ENCODE measurements at regions not wholly inside any gene's neighbourhood (a gene's known extent, or its start where the extent isn't known, plus 50 kb on each side); places are given as distances from the start of the nearest gene placed in this dataset.

GRCh38 chr7:36002900-36003299 lies 150.2 kb upstream of the EEPD1 start:
- no peaks in the 10 kb centered on the region for H3K36me3 Mint-ChIP-seq
- H3K4me2 ChIP-seq = no peak overlapping the region
- H3K9me3 Mint-ChIP-seq = peaks cover 3% of the 10 kb centered on the region
- H3K4me3 Mint-ChIP-seq = no peak overlapping the region
- H3K27me3 ChIP-seq = no peaks in the 10 kb centered on the region
- DNase-seq (ENCODE audit: low spot score) = no peak
- H3K9ac ChIP-seq = no peak overlapping the region
- H2AFZ ChIP-seq (replicated peaks) = no peak overlapping the region
- no peaks in the 10 kb centered on the region for H3K4me1 Mint-ChIP-seq
- TF ChIP-seq, protein P1, sequence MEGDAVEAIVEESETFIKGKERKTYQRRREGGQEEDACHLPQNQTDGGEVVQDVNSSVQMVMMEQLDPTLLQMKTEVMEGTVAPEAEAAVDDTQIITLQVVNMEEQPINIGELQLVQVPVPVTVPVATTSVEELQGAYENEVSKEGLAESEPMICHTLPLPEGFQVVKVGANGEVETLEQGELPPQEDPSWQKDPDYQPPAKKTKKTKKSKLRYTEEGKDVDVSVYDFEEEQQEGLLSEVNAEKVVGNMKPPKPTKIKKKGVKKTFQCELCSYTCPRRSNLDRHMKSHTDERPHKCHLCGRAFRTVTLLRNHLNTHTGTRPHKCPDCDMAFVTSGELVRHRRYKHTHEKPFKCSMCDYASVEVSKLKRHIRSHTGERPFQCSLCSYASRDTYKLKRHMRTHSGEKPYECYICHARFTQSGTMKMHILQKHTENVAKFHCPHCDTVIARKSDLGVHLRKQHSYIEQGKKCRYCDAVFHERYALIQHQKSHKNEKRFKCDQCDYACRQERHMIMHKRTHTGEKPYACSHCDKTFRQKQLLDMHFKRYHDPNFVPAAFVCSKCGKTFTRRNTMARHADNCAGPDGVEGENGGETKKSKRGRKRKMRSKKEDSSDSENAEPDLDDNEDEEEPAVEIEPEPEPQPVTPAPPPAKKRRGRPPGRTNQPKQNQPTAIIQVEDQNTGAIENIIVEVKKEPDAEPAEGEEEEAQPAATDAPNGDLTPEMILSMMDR (IDR thresholded peaks at IDR 0.05) = no peak
- no peak for TF ChIP-seq EZH2phosphoT487 (IDR thresholded peaks at IDR 0.05)
- no peak for TF ChIP-seq EZH2 (IDR thresholded peaks at IDR 0.05)
- H3K36me3 ChIP-seq = no peaks in the 10 kb centered on the region
- H3K9me3 ChIP-seq (ENCODE audit: low read depth) = no peaks in the 10 kb centered on the region
- no peaks in the 10 kb centered on the region for H4K20me1 ChIP-seq (ENCODE audit: low read depth)
- H3K4me3 ChIP-seq = no peak overlapping the region
- peaks cover 3% of the 10 kb centered on the region for H3F3A ChIP-seq (ENCODE audit: low read depth)
- H3K79me2 ChIP-seq (ENCODE audit: low read depth) = no peaks in the 10 kb centered on the region
- peaks cover 5% of the 10 kb centered on the region for H3K4me1 ChIP-seq
- H3K27ac Mint-ChIP-seq = no peak overlapping the region
- no peak overlapping the region for H3K27ac ChIP-seq
- H3K27me3 Mint-ChIP-seq (ENCODE audit: insufficient read depth, low read depth) = no peaks in the 10 kb centered on the region

GRCh38 chr7:36003343-36003742 lies 149.7 kb upstream of the EEPD1 start:
- no peaks in the 10 kb centered on the region for H3K27me3 Mint-ChIP-seq (ENCODE audit: insufficient read depth, low read depth)
- Histone ChIP-seq H3K27ac (no peak overlapping the region), H3F3A (ENCODE audit: low read depth) (peaks cover 3% of the 10 kb centered on the region), H3K36me3 (no peaks in the 10 kb centered on the region), H3K4me1 (peaks cover 5% of the 10 kb centered on the region), H2AFZ (replicated peaks) (no peak overlapping the region), H3K9ac (no peak overlapping the region), H3K79me2 (ENCODE audit: low read depth) (no peaks in the 10 kb centered on the region), H3K27me3 (no peaks in the 10 kb centered on the region), H3K9me3 (ENCODE audit: low read depth) (no peaks in the 10 kb centered on the region), H3K4me3 (no peak overlapping the region), H4K20me1 (ENCODE audit: low read depth) (no peaks in the 10 kb centered on the region), H3K4me2 (no peak overlapping the region)
- H3K36me3 Mint-ChIP-seq = no peaks in the 10 kb centered on the region
- H3K27ac Mint-ChIP-seq = no peak overlapping the region
- H3K9me3 Mint-ChIP-seq = peaks cover 3% of the 10 kb centered on the region
- H3K4me3 Mint-ChIP-seq = no peak overlapping the region
- TF ChIP-seq EZH2 (IDR thresholded peaks at IDR 0.05) (no peak), EZH2phosphoT487 (IDR thresholded peaks at IDR 0.05) (no peak)
- TF ChIP-seq, protein P1 (IDR thresholded peaks at IDR 0.05) = no peak
- no peaks in the 10 kb centered on the region for H3K4me1 Mint-ChIP-seq
- DNase-seq (ENCODE audit: low spot score) = no peak

- Mint-ChIP-seq H3K9me3 (peaks cover 3% of the 10 kb centered on the region), H3K4me1 (no peaks in the 10 kb centered on the region), H3K27ac (no peak overlapping the region), H3K27me3 (ENCODE audit: insufficient read depth, low read depth) (no peaks in the 10 kb centered on the region), H3K4me3 (no peak overlapping the region), H3K36me3 (no peaks in the 10 kb centered on the region)
- Histone ChIP-seq H3K27me3 (no peaks in the 10 kb centered on the region), H3K79me2 (ENCODE audit: low read depth) (no peaks in the 10 kb centered on the region), H3K9ac (no peak overlapping the region), H3K4me3 (no peak overlapping the region), H3F3A (ENCODE audit: low read depth) (peaks cover 3% of the 10 kb centered on the region), H3K4me1 (peaks cover 5% of the 10 kb centered on the region), H2AFZ (replicated peaks) (no peak overlapping the region), H3K9me3 (ENCODE audit: low read depth) (no peaks in the 10 kb centered on the region), H4K20me1 (ENCODE audit: low read depth) (no peaks in the 10 kb centered on the region), H3K27ac (no peak overlapping the region), H3K36me3 (no peaks in the 10 kb centered on the region), H3K4me2 (no peak overlapping the region)
- TF ChIP-seq, protein P1 (IDR thresholded peaks at IDR 0.05) = no peak
- TF ChIP-seq EZH2 (IDR thresholded peaks at IDR 0.05) = no peak
- TF ChIP-seq EZH2phosphoT487 (IDR thresholded peaks at IDR 0.05) = no peak
- DNase-seq (ENCODE audit: low spot score) = no peak
These were observed 147.8 kb upstream of the EEPD1 start for GRCh38 chr7:36005293-36005692.

Measured in neural progenitor cell (in vitro differentiated cells).